Activated naive CD8-positive, alpha-beta T cell treated with anti-CD3 and anti-CD28 coated beads, Interleukin-2, amount 10 ng/mL, durations not matched to agents 7 days and 5 days (primary cell): ENCODE measurements at regions not wholly inside any gene's neighbourhood (a gene's known extent, or its start where the extent isn't known, plus 50 kb on each side); places are given as distances from the start of the nearest gene placed in this dataset.

Experiments used
- ATAC-seq: fragments of 150-1000 bp; cut with Tn5 transposase; one replicate; pipeline ENCODE4 v1.10.0; 2021; ENCODE audit warnings: low read depth, moderate library complexity
- POLR2A ChIA-PET: fragments of 350-600 bp; sonication (Branson Sonifier 250); formaldehyde crosslinking; loops from one replicate; lab custom pipeline; 2021; ENCODE audit warnings: antibody characterized with exemption; lab: Charles Lee
- DNase-seq: peaks from one replicate; pipeline ENCODE4 v3.0.0; 2021
- H3K27ac Mint-ChIP-seq: one replicate; pipeline ENCODE4 v1.8.0; 2022; ENCODE audit warnings: mild to moderate bottlenecking, mixed read lengths
- H3K27me3 Mint-ChIP-seq: one replicate; pipeline ENCODE4 v1.8.0; 2022; ENCODE audit warnings: mild to moderate bottlenecking, moderate library complexity, mixed read lengths
- H3K36me3 Mint-ChIP-seq: one replicate; pipeline ENCODE4 v1.8.0; 2021; ENCODE audit warnings: mild to moderate bottlenecking, mixed read lengths
- H3K4me1 Mint-ChIP-seq: one replicate; pipeline ENCODE4 v1.8.0; 2021; ENCODE audit warnings: mixed read lengths
- H3K4me3 Mint-ChIP-seq: one replicate; pipeline ENCODE4 v1.8.0; 2022; ENCODE audit warnings: mild to moderate bottlenecking, moderate library complexity, mixed read lengths
- H3K9me3 Mint-ChIP-seq: one replicate; pipeline ENCODE4 v1.8.0; 2021; ENCODE audit warnings: mixed read lengths

DNA sequence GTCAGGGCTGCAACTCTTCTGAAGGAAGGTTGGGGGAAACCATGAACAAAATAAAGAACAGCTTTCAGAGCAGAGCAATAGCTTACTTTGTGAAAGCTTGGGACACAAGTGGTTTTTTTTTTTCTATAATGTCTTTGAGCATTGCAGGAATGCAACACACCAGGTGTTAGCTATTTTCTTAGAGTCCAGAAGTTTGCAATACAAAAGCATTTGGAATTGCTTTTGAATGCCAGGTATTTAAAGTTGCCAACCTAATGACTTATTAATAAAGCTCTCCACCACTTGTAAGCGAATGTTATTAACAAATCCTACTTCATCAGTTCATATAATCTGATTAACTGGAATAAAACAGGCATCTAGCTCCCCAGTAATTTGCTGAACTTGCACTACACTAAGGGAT is 172.6 kb downstream of the NUFIP1 start:
- no peak for DNase-seq

GRCh38 chr13:44815623-44816022 is 173.6 kb downstream of the NUFIP1 start:
- DNase-seq: no peak
- H3K9me3 Mint-ChIP-seq: no peaks in the 10 kb centered on the region
- POLR2A ChIA-PET: no interaction called here
- no peak for ATAC-seq
- H3K4me3 Mint-ChIP-seq: no peak overlapping the region
- no peak overlapping the region for H3K27ac Mint-ChIP-seq
- no peaks in the 10 kb centered on the region for H3K4me1 Mint-ChIP-seq
- no peaks in the 10 kb centered on the region for H3K36me3 Mint-ChIP-seq
- H3K27me3 Mint-ChIP-seq: peaks cover 14% of the 10 kb centered on the region

More for the DNA sequence above, 172.6 kb downstream of the NUFIP1 start:
- no peak overlapping the region for H3K27ac Mint-ChIP-seq
- H3K4me1 Mint-ChIP-seq: no peaks in the 10 kb centered on the region
- H3K9me3 Mint-ChIP-seq: no peaks in the 10 kb centered on the region
- no peak for ATAC-seq
- H3K27me3 Mint-ChIP-seq: peaks cover 14% of the 10 kb centered on the region
- POLR2A ChIA-PET: no interaction called here
- no peaks in the 10 kb centered on the region for H3K36me3 Mint-ChIP-seq
- no peak overlapping the region for H3K4me3 Mint-ChIP-seq

DNA sequence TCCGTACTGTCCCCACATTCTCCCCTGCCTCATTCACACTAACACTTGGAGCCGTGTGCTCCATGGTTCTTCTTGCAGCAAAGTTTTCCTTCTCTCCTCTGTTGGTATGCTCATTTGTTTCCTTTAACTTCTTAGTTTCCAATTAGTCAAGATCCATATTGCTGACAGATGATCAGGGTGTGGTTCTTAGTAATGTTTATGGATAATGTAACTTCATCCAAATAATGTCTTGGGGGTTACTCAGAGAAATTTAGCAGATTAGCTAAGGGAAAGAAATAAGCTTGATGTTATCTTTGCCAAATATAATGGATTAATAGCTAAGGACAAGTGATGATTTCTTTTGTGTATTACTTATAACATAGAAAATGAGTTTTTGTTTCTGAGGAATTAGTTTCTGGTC is 174.4 kb downstream of the NUFIP1 start:
- Mint-ChIP-seq H3K4me1 (no peaks in the 10 kb centered on the region), H3K36me3 (no peaks in the 10 kb centered on the region), H3K9me3 (no peaks in the 10 kb centered on the region), H3K4me3 (no peak overlapping the region), H3K27ac (no peak overlapping the region), H3K27me3 (peaks cover 14% of the 10 kb centered on the region)
- POLR2A ChIA-PET: no interaction called here
- no peak for ATAC-seq
- DNase-seq: no peak

DNA sequence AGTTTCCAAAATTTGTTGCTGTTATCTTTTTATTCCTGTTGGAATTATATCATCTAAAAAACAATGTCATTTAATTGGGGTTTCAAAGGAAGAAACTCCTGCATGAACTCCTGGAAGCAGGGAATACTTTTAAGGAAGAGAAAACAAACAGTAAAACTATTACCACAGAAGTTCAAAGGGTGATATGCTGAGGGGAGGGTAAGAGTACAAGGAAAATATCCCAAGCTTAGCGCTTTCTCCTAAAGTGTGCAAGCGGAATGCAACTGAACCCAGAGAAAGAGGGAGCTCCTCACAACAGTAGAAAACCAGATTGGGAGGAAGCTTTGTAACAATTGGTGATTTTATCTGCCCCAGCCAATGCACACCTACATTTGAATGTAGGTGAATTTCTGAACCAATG is 175.1 kb downstream of the NUFIP1 start:
- Mint-ChIP-seq H3K27me3 (peaks cover 14% of the 10 kb centered on the region), H3K27ac (no peak overlapping the region), H3K9me3 (no peaks in the 10 kb centered on the region), H3K4me3 (no peak overlapping the region), H3K4me1 (no peaks in the 10 kb centered on the region), H3K36me3 (no peaks in the 10 kb centered on the region)
- POLR2A ChIA-PET: no interaction called here
- DNase-seq (no peak), ATAC-seq (no peak)

- POLR2A ChIA-PET: no interaction called here
- DNase-seq (no peak), ATAC-seq (no peak)
- Mint-ChIP-seq H3K4me1 (no peaks in the 10 kb centered on the region), H3K36me3 (no peaks in the 10 kb centered on the region), H3K4me3 (no peak overlapping the region), H3K27ac (no peak overlapping the region), H3K9me3 (no peaks in the 10 kb centered on the region), H3K27me3 (peaks cover 12% of the 10 kb centered on the region)
These were observed 176.5 kb downstream of the NUFIP1 start for GRCh38 chr13:44812818-44813217.

DNA sequence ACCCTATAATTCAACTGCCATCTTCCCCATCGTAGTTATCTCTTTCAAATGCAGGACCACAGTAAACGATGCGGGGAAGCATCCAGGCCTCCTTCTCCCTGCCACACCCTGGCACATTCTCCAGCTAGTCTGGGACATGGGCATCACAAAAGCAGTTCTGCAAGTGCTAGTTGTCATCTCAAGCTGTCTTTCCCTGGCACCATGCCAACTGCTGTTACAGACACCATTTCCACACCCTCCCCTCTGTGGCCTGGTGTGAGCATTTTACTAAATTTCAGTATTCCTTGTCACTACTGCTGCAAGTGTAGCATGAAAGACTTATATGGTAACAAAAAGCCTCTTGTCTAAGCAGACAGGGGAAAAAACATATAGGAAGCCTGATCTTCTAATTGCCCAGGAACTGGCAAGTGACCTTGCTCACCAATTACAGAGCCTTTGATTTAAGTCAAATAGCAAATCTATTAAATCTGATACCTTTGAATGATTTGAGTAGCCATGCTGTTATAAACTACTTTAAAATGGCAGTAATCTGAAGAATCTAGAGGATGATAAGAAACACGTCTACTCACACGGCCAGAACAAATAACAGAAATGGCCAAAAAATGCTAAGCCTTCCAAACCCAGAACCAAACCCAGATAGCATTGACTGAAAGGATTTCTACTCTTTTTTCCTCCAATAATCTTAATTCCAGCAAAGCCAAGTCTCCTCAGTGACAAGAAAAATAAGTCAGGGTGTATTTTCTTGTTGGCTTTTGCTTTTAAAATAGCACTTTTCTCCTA is 179.0 kb downstream of the NUFIP1 start:
- H3K4me1 Mint-ChIP-seq: no peaks in the 10 kb centered on the region
- peaks cover 11% of the 10 kb centered on the region for H3K27me3 Mint-ChIP-seq
- POLR2A ChIA-PET: no interaction called here
- H3K36me3 Mint-ChIP-seq: no peaks in the 10 kb centered on the region
- H3K4me3 Mint-ChIP-seq: no peak overlapping the region
- no peak overlapping the region for H3K27ac Mint-ChIP-seq
- DNase-seq (no peak), ATAC-seq (no peak)
- no peaks in the 10 kb centered on the region for H3K9me3 Mint-ChIP-seq

GRCh38 chr13:44809190-44809589 is 180.1 kb downstream of the NUFIP1 start:
- H3K27me3 Mint-ChIP-seq: peaks cover 11% of the 10 kb centered on the region
- POLR2A ChIA-PET: no interaction called here
- H3K9me3 Mint-ChIP-seq: no peaks in the 10 kb centered on the region
- no peak for DNase-seq
- ATAC-seq: no peak
- no peak overlapping the region for H3K27ac Mint-ChIP-seq
- no peaks in the 10 kb centered on the region for H3K36me3 Mint-ChIP-seq
- H3K4me1 Mint-ChIP-seq: no peaks in the 10 kb centered on the region
- no peak overlapping the region for H3K4me3 Mint-ChIP-seq

DNA sequence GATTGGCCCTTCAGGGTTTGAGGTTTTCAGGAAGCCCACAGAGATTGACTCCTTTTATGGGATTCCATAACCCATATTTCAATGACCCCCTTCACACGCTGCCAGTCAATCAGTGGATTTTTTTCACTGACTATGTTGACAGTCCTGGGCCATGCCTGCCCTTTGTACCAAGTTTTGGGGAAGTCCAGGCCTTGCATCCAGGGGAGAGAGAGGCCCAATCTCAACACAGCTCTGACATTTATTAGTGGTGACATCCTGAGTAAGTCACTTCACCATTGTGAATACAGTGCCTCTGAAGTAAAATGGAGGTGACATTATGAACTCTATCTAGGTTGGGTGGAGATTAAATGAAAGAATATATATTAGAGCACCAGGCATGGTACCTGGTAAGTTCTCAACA is 181.1 kb downstream of the NUFIP1 start:
- ATAC-seq: no peak
- no peak overlapping the region for H3K4me3 Mint-ChIP-seq

GRCh38 chr13:44807449-44808034 is 181.7 kb downstream of the NUFIP1 start:
- Mint-ChIP-seq H3K27ac (no peak overlapping the region), H3K9me3 (no peaks in the 10 kb centered on the region), H3K4me1 (no peaks in the 10 kb centered on the region), H3K4me3 (no peak overlapping the region), H3K36me3 (no peaks in the 10 kb centered on the region), H3K27me3 (peaks cover 3% of the 10 kb centered on the region)
- no peak for ATAC-seq
- DNase-seq: no peak
- POLR2A ChIA-PET: no interaction called here

More for the DNA sequence above, 181.1 kb downstream of the NUFIP1 start:
- Mint-ChIP-seq H3K4me1 (no peaks in the 10 kb centered on the region), H3K9me3 (no peaks in the 10 kb centered on the region), H3K36me3 (no peaks in the 10 kb centered on the region), H3K27ac (no peak overlapping the region), H3K27me3 (peaks cover 9% of the 10 kb centered on the region)
- POLR2A ChIA-PET: no interaction called here
- DNase-seq: no peak

DNA sequence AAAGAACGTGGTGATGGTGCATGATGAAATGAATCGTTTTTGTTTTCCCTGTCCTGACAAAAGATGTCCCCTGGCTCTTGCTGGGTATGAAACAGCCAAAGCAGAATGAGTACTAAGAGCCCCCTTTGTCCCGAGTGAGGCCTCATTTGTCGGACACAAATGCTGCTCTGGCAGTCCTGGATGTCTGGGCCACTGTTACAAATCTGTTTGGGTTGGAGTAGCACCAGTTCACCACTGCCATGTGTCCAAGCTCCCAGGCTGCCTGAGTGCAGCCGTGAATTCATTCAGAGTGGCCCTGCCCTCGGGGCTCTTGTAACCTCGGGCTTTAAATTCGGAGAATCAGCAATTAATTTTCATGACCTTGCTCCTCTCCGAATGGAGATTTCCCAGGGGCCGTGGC is 182.4 kb downstream of the NUFIP1 start:
- no peak for DNase-seq
- no peak overlapping the region for H3K4me3 Mint-ChIP-seq
- POLR2A ChIA-PET: no interaction called here
- no peaks in the 10 kb centered on the region for H3K27me3 Mint-ChIP-seq
- H3K4me1 Mint-ChIP-seq: no peaks in the 10 kb centered on the region
- no peaks in the 10 kb centered on the region for H3K36me3 Mint-ChIP-seq
- ATAC-seq: no peak
- no peaks in the 10 kb centered on the region for H3K9me3 Mint-ChIP-seq
- H3K27ac Mint-ChIP-seq: no peak overlapping the region

DNA sequence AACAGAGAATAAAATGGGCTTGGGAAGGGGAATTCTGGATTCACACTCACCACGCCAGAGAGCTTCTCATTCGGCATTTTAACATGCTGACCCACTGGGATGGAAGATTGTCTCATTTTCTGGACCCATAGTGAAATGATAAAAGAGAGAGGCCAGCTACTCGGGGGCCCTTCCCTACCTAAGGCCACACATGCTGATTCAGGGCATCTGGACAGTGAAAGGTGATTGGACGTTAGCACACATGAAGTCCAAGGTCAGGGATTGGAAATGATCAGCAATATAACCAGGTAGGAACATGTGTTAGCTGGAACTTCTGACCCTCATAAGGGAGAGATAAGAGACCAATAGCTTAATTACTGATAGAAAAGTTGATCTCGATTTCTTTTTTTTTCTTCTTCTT is 183.7 kb downstream of the NUFIP1 start:
- Mint-ChIP-seq H3K27me3 (no peaks in the 10 kb centered on the region), H3K4me3 (no peak overlapping the region), H3K9me3 (no peaks in the 10 kb centered on the region), H3K27ac (no peak overlapping the region), H3K36me3 (no peaks in the 10 kb centered on the region), H3K4me1 (no peaks in the 10 kb centered on the region)
- ATAC-seq (no peak), DNase-seq (no peak)
- POLR2A ChIA-PET: no interaction called here

DNA sequence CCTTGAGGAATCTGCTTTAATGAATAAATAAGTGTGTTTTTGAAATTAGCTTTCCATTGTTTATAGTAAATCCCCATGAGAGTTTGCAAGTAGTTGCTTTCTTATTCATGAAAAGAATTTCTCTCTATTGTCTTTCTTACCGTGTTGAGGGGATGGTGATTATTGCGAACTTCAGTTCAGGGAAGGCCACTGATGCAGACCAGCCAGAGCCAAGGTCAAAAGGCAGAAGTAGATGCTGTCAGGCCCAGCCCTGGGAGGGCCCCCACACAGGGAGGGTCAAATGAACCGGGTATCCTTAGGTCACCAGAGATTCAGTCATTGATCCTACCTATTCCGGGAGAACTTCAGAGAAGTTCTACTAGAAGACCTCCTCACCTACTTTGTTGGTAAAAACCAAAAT is 185.9 kb downstream of the NUFIP1 start:
- H3K4me3 Mint-ChIP-seq: no peak overlapping the region
- POLR2A ChIA-PET: no interaction called here
- no peak overlapping the region for H3K27ac Mint-ChIP-seq
- H3K4me1 Mint-ChIP-seq: no peaks in the 10 kb centered on the region
- H3K27me3 Mint-ChIP-seq: no peaks in the 10 kb centered on the region
- H3K9me3 Mint-ChIP-seq: no peaks in the 10 kb centered on the region
- no peak for DNase-seq
- no peaks in the 10 kb centered on the region for H3K36me3 Mint-ChIP-seq
- no peak for ATAC-seq

DNA sequence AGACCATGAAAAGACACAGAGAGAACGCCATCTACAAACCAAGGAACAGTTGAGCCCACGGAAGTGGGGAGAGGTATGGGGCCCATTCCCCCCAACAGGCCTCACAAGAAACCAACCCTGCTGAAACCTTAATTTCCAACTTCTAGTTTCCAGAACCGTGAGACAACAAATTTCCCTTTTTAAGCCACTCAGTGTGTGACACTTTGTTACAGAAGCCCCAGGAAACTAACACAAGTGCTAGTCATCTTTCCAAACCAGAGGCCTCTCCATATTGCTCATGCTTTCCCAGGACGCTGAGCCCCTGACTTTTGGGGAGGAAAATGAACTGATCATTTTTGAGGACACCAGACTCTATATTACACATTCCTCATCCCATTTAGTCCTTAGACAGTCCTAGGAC is 186.8 kb downstream of the NUFIP1 start:
- DNase-seq (no peak), ATAC-seq (no peak)
- no peaks in the 10 kb centered on the region for H3K27me3 Mint-ChIP-seq
- no peaks in the 10 kb centered on the region for H3K36me3 Mint-ChIP-seq
- H3K4me3 Mint-ChIP-seq: no peak overlapping the region
- H3K4me1 Mint-ChIP-seq: peaks cover 1% of the 10 kb centered on the region
- H3K27ac Mint-ChIP-seq: no peak overlapping the region
- POLR2A ChIA-PET: no interaction called here
- H3K9me3 Mint-ChIP-seq: no peaks in the 10 kb centered on the region

DNA sequence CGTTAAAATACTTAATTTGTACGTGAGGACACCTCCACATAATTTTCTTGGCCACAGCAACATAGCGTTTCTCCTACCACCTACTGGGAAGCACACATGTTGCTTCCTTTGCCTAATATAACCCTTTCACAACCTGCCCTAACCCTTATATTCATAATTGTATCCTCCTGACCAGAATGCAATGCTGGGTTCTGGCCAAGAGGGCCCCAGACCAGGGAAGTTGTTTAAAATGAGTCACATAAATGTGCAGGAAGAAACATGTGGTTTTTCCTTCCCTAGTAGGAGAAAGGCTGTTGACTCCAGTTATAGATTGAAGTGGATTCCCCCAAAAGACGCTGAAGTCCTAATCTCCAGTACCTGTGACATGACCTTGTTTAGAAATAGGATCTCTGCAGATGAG is 187.3 kb downstream of the NUFIP1 start:
- POLR2A ChIA-PET: no interaction called here
- H3K27me3 Mint-ChIP-seq: no peaks in the 10 kb centered on the region
- no peak overlapping the region for H3K27ac Mint-ChIP-seq
- ATAC-seq: no peak
- no peaks in the 10 kb centered on the region for H3K9me3 Mint-ChIP-seq
- DNase-seq: no peak
- no peak overlapping the region for H3K4me3 Mint-ChIP-seq
- H3K4me1 Mint-ChIP-seq: peaks cover 1% of the 10 kb centered on the region
- no peaks in the 10 kb centered on the region for H3K36me3 Mint-ChIP-seq
